GM23338 (cell line): ENCODE measurements at regions not wholly inside any gene's neighbourhood (a gene's known extent, or its start where the extent isn't known, plus 50 kb on each side); places are given as distances from the start of the nearest gene placed in this dataset.

ENCODE experiments used
- ATAC-seq: fragments of 200-7000 bp; cut with Tn5 transposase; 3 replicates; pipeline ENCODE4 v1.9.1; 2020
- DNase-seq: peaks from one replicate; pipeline ENCODE4 v3.0.0-alpha.2; 2015; ENCODE audit warnings: low spot score
- H2AFZ ChIP-seq: fragments of 200-600 bp; sonication (generic); 2 replicates; pipeline ENCODE4 v1.8.0; 2016; ENCODE audit warnings: antibody characterized with exemption, mild to moderate bottlenecking, moderate library complexity
- H3F3A ChIP-seq: fragments of 200-600 bp; sonication (generic); replicated peaks from 2 replicates; pipeline ENCODE4 v1.8.0; 2017; ENCODE audit warnings: antibody characterized with exemption, mixed run types, low read depth
- H3K27ac ChIP-seq: fragments of 200-600 bp; sonication (generic); 2 replicates; pipeline ENCODE4 v1.6.1; 2016; ENCODE audit warnings: low read depth
- H3K27me3 ChIP-seq: fragments of 200-600 bp; sonication (generic); 2 replicates; pipeline ENCODE4 v1.8.0; 2016; ENCODE audit warnings: mild to moderate bottlenecking, mixed run types, moderate library complexity; ENCODE audit not compliant: insufficient read depth
- H3K36me3 ChIP-seq: fragments of 200-600 bp; sonication (generic); 2 replicates; pipeline ENCODE4 v1.8.0; 2016; ENCODE audit warnings: mild to moderate bottlenecking; ENCODE audit not compliant: insufficient read depth
- H3K4me1 ChIP-seq: fragments of 200-600 bp; sonication (generic); 2 replicates; pipeline ENCODE4 v1.8.0; 2016; ENCODE audit warnings: mild to moderate bottlenecking, moderate library complexity; ENCODE audit not compliant: insufficient read depth
- H3K4me2 ChIP-seq: fragments of 200-600 bp; sonication (generic); 2 replicates; pipeline ENCODE4 v1.7.1; 2017; ENCODE audit warnings: mixed run types
- H3K4me3 ChIP-seq: fragments of 200-600 bp; sonication (generic); 2 replicates; pipeline ENCODE4 v1.6.1; 2016; ENCODE audit warnings: mixed run types
- H3K79me2 ChIP-seq: fragments of 200-600 bp; sonication (generic); replicated peaks from 2 replicates; pipeline ENCODE4 v1.8.0; 2017; ENCODE audit warnings: mild to moderate bottlenecking; ENCODE audit not compliant: insufficient read depth
- H3K9me2 ChIP-seq: fragments of 200-600 bp; sonication (generic); 2 replicates; pipeline ENCODE4 v1.8.0; 2017; ENCODE audit not compliant: insufficient read depth
- H4K20me1 ChIP-seq: fragments of 200-600 bp; sonication (generic); replicated peaks from 2 replicates; pipeline ENCODE4 v1.8.0; 2017; ENCODE audit warnings: mild to moderate bottlenecking; ENCODE audit not compliant: insufficient read depth
- H3K27ac Mint-ChIP-seq: 2 replicates; pipeline ENCODE4 v1.8.0; 2020; ENCODE audit warnings: inconsistent platforms, mild to moderate bottlenecking, moderate library complexity, mixed read lengths
- H3K27me3 Mint-ChIP-seq: 3 replicates; pipeline ENCODE4 v1.8.0; 2022; ENCODE audit warnings: low read depth, mild to moderate bottlenecking, moderate library complexity, mixed read lengths, inconsistent platforms; ENCODE audit not compliant: insufficient read depth, poor library complexity
- H3K36me3 Mint-ChIP-seq: 3 replicates; pipeline ENCODE4 v1.8.0; 2021; ENCODE audit warnings: low read depth, mild to moderate bottlenecking, inconsistent platforms, moderate library complexity, mixed read lengths
- H3K4me1 Mint-ChIP-seq: 3 replicates; pipeline ENCODE4 v1.8.0; 2020; ENCODE audit warnings: mild to moderate bottlenecking, inconsistent platforms, mixed read lengths
- H3K4me3 Mint-ChIP-seq: 3 replicates; pipeline ENCODE4 v1.8.0; 2021; ENCODE audit warnings: moderate library complexity, mild to moderate bottlenecking, inconsistent platforms, mixed read lengths
- H3K9me3 Mint-ChIP-seq: 3 replicates; pipeline ENCODE4 v1.8.0; 2020; ENCODE audit warnings: moderate library complexity, mild to moderate bottlenecking, inconsistent platforms, mixed read lengths
- CREB1 ChIP-seq: fragments of 250-450 bp; sonication (Bioruptor Pico); IDR thresholded peaks from 2 replicates; pipeline ENCODE4 v1.5.0; 2020; ENCODE audit warnings: low read depth, mild to moderate bottlenecking, moderate library complexity
- CTCF ChIP-seq, 2 experiments: fragments of 200-600 bp in 1 of 2; sonication (generic) in 1 of 2; conservative IDR thresholded peaks; 2 replicates each; pipeline versions ENCODE4 v1.5.1 to v1.6.1; 2016 to 2017; ENCODE audit warnings: antibody characterized with exemption in 2 of 2, low read depth in 2 of 2, mild to moderate bottlenecking in 2 of 2, moderate library complexity in 1 of 2
- EZH2 ChIP-seq: fragments of 200-600 bp; sonication (generic); IDR thresholded peaks from one replicate; pipeline ENCODE4 v1.8.0; 2017; ENCODE audit warnings: antibody characterized with exemption, mild to moderate bottlenecking, low read depth; ENCODE audit not compliant: unreplicated experiment
- EZH2phosphoT487 ChIP-seq: fragments of 200-600 bp; sonication (generic); IDR thresholded peaks from one replicate; pipeline ENCODE4 v1.8.1; 2018; ENCODE audit warnings: antibody characterized with exemption; ENCODE audit not compliant: unreplicated experiment
- JUNB ChIP-seq: IDR thresholded peaks from one replicate; pipeline ENCODE4 v1.6.1; 2016; ENCODE audit warnings: antibody characterized with exemption; ENCODE audit not compliant: unreplicated experiment
- NANOG ChIP-seq: IDR thresholded peaks from 2 replicates; pipeline ENCODE4 v1.6.1; 2016; ENCODE audit warnings: antibody characterized with exemption, borderline replicate concordance
- POLR2AphosphoS5 ChIP-seq: IDR thresholded peaks from 2 replicates; pipeline ENCODE4 v1.6.1; 2016; ENCODE audit warnings: antibody characterized with exemption, low read depth
- REST ChIP-seq: IDR thresholded peaks from one replicate; pipeline ENCODE4 v1.6.1; 2018; ENCODE audit warnings: antibody characterized with exemption; ENCODE audit not compliant: unreplicated experiment
- STAT1 ChIP-seq: IDR thresholded peaks from one replicate; pipeline ENCODE4 v1.6.1; 2016; ENCODE audit warnings: antibody characterized with exemption; ENCODE audit not compliant: unreplicated experiment
- ZNF114 ChIP-seq: fragments of 250-450 bp; sonication (Bioruptor Pico); IDR thresholded peaks from 2 replicates; pipeline ENCODE4 v1.5.0; 2020; ENCODE audit warnings: mild to moderate bottlenecking, moderate library complexity
- ZNF331 ChIP-seq: fragments of 250-450 bp; sonication (Bioruptor Pico); IDR thresholded peaks from 2 replicates; pipeline ENCODE4 v1.5.0; 2020; ENCODE audit warnings: low read depth, mild to moderate bottlenecking, moderate library complexity
- ZNF462 ChIP-seq: fragments of 250-450 bp; sonication (Bioruptor Pico); IDR thresholded peaks from 2 replicates; pipeline ENCODE4 v1.5.0; 2020; ENCODE audit warnings: mild to moderate bottlenecking, moderate library complexity

GRCh38 chr3:102810937-102811336, 376.1 kb downstream of the ZPLD1 start (continued):
- TF ChIP-seq CTCF (conservative IDR thresholded peaks at IDR 0.05; ENCODE audit: low read depth in 2 of 2) = no peak

- H2AFZ ChIP-seq = no peak overlapping the region
- H3K4me1 ChIP-seq = no peaks in the 10 kb centered on the region
- Mint-ChIP-seq H3K36me3 (no peaks in the 10 kb centered on the region; the same call in 1 of the 3 replicates), H3K27me3 (no peaks in the 10 kb centered on the region), H3K27ac (no peak overlapping the region), H3K4me3 (no peak overlapping the region), H3K9me3 (peaks cover 6% of the 10 kb centered on the region), H3K4me1 (no peaks in the 10 kb centered on the region; the same call in 1 of the 3 replicates)
- no peaks in the 10 kb centered on the region for H3K27me3 ChIP-seq
- DNase-seq = no peak
- H3K79me2 ChIP-seq = no peaks in the 10 kb centered on the region
- H3K36me3 ChIP-seq = no peaks in the 10 kb centered on the region
- H3K4me3 ChIP-seq = no peak overlapping the region
- H3F3A ChIP-seq = no peaks in the 10 kb centered on the region
- H4K20me1 ChIP-seq = no peaks in the 10 kb centered on the region
- no peak for ATAC-seq
- no peaks in the 10 kb centered on the region for H3K9me2 ChIP-seq
- H3K4me2 ChIP-seq = no peak overlapping the region
- TF ChIP-seq STAT1 (no peak), ZNF331 (no peak), EZH2phosphoT487 (no peak), ZNF462 (CRISPR knock-in tag) (no peak), CREB1 (CRISPR knock-in tag) (no peak), JUNB (no peak), REST (no peak), EZH2 (no peak), CTCF (conservative IDR thresholded peaks at IDR 0.05; ENCODE audit: low read depth in 2 of 2) (no peak), NANOG (no peak), POLR2AphosphoS5 (no peak), ZNF114 (CRISPR knock-in tag) (no peak)
- no peak overlapping the region for H3K27ac ChIP-seq
Measured at GRCh38 chr3:102826636-102827035, 391.8 kb downstream of the ZPLD1 start.
